DMS 273 (cell line): ENCODE measurements at regions not wholly inside any gene's neighbourhood (a gene's known extent, or its start where the extent isn't known, plus 50 kb on each side); places are given as distances from the start of the nearest gene placed in this dataset.
"Not testable (repeated sequence)": the region's sequence is repeated elsewhere in the genome, so short reads cannot be mapped to it uniquely, and the experiment has no call there.

Source experiments
- DNase-seq: peaks from one replicate; lab custom pipeline; 2025; ENCODE audit not compliant: unreplicated experiment; lab: John Stamatoyannopoulos, UW

- DNase-seq, result no peak
These were observed 63.0 kb downstream of the HLX start for GRCh38 chr1:220942278-220942677.

DNA sequence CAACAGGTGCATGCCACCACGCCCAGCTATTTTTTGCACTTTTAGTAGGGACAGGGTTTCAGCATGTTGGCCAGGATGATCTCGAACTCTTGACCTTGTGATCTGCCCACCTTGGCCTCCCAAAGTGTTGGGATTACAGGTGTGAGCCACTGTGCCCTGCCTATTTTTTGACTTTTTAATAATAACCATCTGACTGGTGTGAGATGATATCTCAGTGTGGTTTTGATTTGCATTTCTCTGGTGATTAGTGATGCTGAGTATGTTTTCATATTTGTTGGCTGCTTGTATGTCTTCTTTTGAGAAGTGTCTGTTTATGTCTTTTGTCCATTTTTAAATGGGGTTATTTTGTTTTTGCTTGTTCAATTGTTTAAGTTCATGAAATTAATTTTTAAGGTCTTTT, 63.7 kb downstream of the HLX start:
- DNase-seq, result not testable (repeated sequence)

DNA sequence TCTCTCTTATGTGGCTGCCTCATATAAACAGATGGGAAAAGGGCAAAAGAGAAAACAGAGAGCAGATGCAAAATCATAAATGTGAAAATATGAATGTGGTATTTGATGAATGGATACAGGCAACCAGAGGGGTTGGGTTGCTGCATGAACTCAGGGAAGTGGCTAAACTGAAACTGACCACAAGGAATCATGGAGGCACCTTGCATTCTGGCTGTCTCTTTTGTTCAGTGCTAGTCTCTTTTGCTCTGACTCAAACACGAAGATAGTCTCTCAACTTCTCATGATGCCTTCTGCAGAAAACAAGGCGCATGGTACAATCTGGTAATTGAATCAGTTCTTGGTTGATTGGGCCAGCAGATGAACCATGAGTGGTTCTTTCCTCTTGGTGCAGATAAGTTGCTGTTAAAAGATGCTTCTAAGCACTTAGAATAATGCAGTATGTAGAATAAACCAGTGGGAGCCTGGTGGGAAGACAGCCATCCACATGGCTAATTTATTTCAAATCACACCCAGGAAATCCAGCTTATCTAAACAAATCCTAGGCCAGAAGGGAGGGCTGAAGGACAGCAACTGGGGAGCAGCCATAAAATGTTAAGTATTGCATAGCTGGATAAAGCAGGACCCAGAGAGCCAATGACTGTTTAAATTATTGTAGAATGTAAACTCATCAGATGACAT, 64.2 kb downstream of the HLX start:
- peak; percentile 10 for DNase-seq

- peak; percentile 26 for DNase-seq
These were observed 71.3 kb downstream of the HLX start for GRCh38 chr1:220950576-220950975.

- DNase-seq, result peak; percentile 51
These were observed 73.9 kb downstream of the HLX start for GRCh38 chr1:220952961-220953643.

DNA sequence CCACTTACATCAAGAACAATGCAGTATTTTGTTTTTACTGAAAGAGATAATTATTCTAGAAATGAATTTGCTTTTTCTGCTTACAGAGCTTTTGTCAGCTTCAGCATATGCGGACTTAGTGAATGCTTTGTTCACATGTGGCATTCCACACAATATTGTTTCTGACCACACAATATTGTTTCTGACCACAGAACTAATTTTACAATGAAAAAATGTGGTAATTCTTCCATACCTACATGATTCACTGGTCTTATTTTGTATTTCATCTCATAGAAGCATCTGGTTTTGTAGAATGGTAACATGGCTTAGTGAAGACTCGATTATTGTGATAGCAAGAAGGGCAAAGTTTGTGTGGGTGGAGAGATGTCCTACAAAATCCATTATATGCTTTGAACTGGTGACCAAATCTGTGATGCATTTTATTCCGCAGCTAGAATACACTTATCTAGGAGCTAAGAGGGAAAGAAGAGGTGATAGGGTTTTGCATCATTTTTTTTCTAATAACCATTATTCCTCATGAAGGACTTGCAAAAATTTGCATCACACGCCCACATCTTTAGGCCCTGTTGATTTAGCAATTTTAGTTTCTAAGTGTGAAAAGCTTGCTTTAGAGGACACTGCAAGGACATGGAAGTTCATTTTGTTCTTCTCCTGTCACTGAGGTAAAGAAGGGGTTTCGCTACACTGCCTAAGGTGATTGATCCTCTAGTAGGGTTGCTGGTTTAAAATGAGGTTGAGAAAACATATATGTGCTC, 75.3 kb downstream of the HLX start:
- no peak for DNase-seq

DNA sequence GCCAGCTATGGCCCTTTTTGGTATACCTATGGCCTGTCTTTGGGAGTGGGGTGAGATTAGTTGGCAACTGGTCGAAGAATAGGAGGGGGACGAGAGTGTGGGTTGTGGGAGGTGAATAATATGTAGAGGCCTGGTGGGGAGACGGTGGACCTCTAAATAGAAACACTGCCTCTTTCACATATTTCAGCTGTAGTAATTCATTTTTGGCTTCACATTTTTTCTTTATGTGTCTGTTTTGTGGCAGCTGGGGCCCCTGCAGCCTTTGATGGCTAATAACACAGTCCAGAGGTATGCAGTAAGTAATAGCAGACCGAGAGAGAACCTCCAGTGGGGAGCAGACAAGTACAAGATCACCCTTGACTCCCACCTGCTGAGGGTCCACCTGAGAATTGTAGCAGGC, 75.9 kb downstream of the HLX start:
- DNase-seq, result no peak

DNA sequence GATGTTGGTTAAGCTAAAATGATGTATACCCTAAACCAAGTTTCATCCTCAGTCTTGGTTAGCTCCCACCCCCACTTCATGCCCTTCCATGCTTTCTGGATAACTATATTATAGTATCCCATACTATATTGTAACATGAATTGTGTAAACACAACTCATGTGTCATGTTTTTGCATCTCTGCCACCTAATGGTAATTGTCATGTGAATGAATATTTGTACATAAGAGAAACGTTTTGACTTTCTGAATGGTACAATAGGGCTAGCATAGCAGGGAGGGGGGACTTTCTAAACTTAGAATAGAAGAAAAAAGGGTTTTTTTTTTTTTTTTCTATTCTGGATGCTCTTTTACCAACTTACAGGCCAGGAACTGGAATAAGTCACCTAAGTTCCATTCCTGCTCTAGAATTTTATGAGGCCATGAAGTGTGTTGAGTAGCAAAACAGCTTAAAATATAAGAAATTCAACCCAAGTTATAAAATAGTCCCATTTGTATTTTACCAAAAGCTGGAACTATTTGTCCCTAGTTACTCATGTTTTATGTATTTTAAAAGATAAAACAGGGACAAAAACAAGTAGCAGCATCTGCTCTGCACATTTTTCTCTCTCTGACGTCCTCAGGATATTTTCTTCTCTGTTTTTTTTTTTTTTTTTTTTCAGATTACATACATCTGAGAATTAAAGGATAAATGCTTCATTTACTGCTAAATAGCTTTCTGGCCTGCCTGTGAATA, 77.4 kb downstream of the HLX start:
- no peak for DNase-seq

- no peak for DNase-seq
These were observed 78.0 kb downstream of the HLX start for GRCh38 chr1:220957233-220957605.

DNA sequence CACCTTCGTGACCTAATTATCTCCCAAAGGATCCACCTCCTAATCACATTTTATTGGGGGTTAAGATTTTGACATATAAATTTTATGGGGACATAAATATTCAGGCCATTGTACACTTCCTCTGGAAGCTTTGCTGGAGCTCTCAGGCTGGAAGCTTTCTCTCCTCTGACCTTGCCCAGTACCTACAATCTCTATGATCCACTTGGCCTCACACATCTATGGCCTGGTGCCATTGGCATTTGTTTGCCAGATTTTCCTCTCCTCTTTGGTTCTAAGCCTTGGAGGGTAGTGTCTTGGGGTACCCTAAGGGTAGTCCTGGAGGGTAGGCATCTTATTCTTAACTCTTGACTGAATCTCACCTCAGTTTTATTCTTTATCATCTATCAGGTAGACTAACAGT, 79.0 kb downstream of the HLX start:
- DNase-seq, result no peak

DNA sequence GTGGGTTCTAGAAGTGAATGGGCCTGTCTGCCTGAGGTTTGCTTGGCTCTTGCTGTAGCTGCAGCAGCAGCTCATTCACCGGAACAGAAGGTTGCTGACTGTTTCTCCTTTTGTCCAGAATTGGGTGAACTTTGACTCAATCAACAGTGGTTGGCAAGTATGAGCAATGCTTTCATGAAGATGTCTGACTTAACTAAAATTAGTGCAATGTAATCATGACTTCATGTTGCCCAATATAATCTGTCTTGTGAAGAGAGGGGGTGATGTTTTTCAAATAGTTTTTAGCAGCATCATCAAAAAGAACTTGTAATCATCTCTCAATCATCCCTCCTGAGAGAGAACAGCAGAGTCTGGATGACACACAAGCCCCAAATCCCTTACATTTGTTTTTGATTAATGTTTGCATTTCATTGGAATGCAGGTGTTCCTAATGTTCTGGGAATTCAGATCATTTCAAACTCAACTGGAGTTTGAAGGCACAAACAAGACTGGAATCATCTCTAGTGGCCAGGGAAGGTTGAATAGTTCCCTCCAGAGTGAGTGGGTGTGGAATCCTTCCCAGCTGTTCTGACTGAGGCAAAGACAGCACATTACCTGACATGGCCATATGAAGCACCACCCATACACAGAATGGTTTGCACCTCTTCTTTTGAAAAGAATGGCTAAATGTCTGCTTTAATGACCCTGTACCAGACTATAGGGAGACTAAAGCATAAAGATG, 82.9 kb downstream of the HLX start:
- DNase-seq, result no peak

- peak; percentile 44 for DNase-seq
These were observed 86.8 kb downstream of the HLX start for GRCh38 chr1:220966041-220966440.

DNA sequence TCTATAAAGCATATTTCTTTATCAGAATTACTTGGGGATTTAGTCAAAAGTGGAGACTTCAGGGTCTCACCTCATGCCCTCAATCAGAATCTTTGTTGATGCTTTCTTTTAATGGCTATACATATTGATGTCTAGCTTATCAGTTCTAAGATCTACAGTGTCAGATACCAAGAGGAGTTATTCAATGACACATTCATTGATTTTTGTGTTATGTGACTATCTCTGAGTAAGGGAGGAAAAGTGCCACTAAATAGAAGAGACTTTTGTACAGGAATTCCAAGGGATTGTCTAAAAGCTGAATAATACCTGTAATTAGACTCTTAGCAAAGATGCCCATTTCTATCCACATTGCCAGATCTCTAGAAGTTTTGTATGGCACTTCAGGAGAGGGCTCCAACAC, 87.2 kb downstream of the HLX start:
- DNase-seq, result no peak

- DNase-seq, result no peak
These were observed 87.8 kb downstream of the HLX start for GRCh38 chr1:220966881-220967611.

DNA sequence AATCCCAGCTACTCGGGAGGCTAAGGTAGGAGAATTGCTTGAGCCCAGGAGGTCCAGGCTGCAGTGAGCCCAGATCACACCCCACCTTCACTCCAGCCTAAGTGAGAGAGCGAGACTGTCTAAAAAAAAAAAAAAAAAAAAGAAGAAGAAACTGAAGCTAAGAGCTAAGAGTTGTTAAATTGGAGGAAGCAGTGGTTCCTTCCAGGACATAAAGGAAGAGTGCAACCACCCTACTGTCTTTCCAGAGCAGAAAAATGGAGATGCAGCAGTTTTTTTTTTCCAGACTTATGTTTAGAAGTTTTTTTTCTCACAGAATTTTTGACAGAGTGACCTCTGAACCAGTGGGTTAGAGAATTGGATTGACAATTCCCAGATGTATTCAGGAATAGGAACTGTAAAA, 88.7 kb downstream of the HLX start:
- no peak for DNase-seq

- DNase-seq, result not testable (repeated sequence)
These were observed 90.0 kb downstream of the HLX start for GRCh38 chr1:220969281-220969680.

DNA sequence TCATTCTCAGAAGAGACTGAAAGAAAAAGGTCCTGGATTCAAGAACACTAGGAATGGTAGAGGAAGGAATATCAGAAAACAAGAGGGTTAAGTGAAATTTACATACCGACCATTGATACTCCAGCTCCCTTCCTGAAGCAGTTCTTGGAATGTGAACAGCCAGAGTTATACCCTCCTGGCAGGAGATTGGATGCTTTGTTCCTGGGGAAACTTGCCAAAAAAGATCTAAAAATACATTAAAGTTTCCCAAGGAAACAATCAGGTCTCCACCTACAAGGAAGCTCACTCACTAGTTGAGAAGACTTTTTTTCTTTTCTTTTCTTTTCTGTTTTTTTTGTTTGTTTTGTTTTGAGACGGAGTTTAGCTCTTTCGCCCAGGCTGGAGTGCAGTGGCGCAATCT, 91.1 kb downstream of the HLX start:
- no peak for DNase-seq

DNA sequence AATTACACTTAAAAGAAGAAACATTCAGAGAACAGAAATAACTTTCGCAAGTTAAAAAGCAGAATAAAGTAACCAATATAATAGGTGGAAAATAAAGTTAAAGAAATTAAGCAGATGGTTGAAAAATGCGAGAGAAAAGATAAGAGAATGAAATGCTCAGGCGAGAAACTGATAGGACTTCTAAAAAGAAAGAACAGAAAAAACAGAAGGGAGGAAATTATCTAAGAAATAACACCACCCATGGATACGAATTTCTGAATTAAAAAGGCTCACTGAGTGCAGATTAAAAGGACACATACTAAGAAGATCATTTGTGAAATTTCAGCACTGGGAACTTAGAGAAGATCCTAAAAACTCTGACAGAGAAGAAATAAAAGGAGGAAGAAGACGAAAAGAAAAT, 92.0 kb downstream of the HLX start:
- DNase-seq, result no peak

- no peak for DNase-seq
These were observed 95.2 kb downstream of the HLX start for GRCh38 chr1:220974431-220974830.

DNA sequence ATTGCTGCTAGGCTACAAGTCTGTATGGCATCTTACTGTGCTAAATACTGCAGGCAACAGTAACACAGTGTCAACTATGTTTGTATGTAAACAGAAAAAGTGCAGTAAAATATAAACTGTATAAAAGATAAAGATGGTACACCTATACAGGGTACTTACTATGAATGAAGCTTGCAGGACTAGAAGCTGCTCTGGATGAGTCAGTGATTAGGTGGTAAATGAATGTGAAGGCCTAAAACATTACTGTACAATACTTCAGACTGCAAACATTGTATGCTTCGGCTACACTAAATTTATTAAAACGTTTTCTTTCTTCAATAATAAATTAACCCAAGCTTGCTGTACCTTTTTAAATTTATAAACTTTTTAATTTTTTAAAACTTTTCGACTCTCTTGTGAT, 97.1 kb downstream of the HLX start:
- DNase-seq, result no peak
